GOT3 (cell line): ENCODE measurements at regions not wholly inside any gene's neighbourhood (a gene's known extent, or its start where the extent isn't known, plus 50 kb on each side); places are given as distances from the start of the nearest gene placed in this dataset.

Source experiments
- DNase-seq: peaks from one replicate; lab custom pipeline; 2025; ENCODE audit warnings: mixed read lengths; lab: John Stamatoyannopoulos, UW

- no peak for DNase-seq
Observed at GRCh38 chr5:143761663-143762062, 50.3 kb upstream of the HMHB1 start.

- DNase-seq: no peak
Observed at GRCh38 chr5:143760755-143761154, 51.2 kb upstream of the HMHB1 start.

GRCh38 chr5:143760131-143760505 lies 51.8 kb upstream of the HMHB1 start:
- no peak for DNase-seq

- no peak for DNase-seq
Observed at GRCh38 chr5:143759396-143760130, 52.4 kb upstream of the HMHB1 start.

GRCh38 chr5:143758750-143759149 lies 53.2 kb upstream of the HMHB1 start:
- DNase-seq: no peak

- no peak for DNase-seq
Observed at GRCh38 chr5:143758015-143758414, 53.9 kb upstream of the HMHB1 start.

GRCh38 chr5:143757116-143757515 lies 54.8 kb upstream of the HMHB1 start:
- no peak for DNase-seq

- DNase-seq: no peak
Observed at GRCh38 chr5:143755966-143756365, 56.0 kb upstream of the HMHB1 start.

- no peak for DNase-seq
Observed at GRCh38 chr5:143752165-143752850, 59.7 kb upstream of the HMHB1 start.

GRCh38 chr5:143751342-143751741 lies 60.6 kb upstream of the HMHB1 start:
- no peak for DNase-seq

- no peak for DNase-seq
Observed at GRCh38 chr5:143749581-143750205, 62.3 kb upstream of the HMHB1 start.

GRCh38 chr5:143748516-143748915 lies 63.4 kb upstream of the HMHB1 start:
- DNase-seq: no peak

GRCh38 chr5:143742951-143743350 lies 69.0 kb upstream of the HMHB1 start:
- DNase-seq: no peak

- no peak for DNase-seq
Observed at GRCh38 chr5:143741421-143741820, 70.5 kb upstream of the HMHB1 start.

GRCh38 chr5:143740956-143741355 lies 71.0 kb upstream of the HMHB1 start:
- no peak for DNase-seq

- no peak for DNase-seq
Observed at GRCh38 chr5:143739746-143740145, 72.2 kb upstream of the HMHB1 start.

- no peak for DNase-seq
Observed at GRCh38 chr5:143738417-143739401, 73.3 kb upstream of the HMHB1 start.

GRCh38 chr5:143737062-143737461 lies 74.9 kb upstream of the HMHB1 start:
- no peak for DNase-seq

- DNase-seq: no peak
Observed at GRCh38 chr5:143734456-143734780, 77.5 kb upstream of the HMHB1 start.

- no peak for DNase-seq
Observed at GRCh38 chr5:143733665-143734455, 78.1 kb upstream of the HMHB1 start.

- DNase-seq: no peak
Observed at GRCh38 chr5:143732402-143732801, 79.6 kb upstream of the HMHB1 start.
